ENCODE measurements at regions not wholly inside any gene's neighbourhood (a gene's known extent, or its start where the extent isn't known, plus 50 kb on each side); places are given as distances from the start of the nearest gene placed in this dataset.

DNA sequence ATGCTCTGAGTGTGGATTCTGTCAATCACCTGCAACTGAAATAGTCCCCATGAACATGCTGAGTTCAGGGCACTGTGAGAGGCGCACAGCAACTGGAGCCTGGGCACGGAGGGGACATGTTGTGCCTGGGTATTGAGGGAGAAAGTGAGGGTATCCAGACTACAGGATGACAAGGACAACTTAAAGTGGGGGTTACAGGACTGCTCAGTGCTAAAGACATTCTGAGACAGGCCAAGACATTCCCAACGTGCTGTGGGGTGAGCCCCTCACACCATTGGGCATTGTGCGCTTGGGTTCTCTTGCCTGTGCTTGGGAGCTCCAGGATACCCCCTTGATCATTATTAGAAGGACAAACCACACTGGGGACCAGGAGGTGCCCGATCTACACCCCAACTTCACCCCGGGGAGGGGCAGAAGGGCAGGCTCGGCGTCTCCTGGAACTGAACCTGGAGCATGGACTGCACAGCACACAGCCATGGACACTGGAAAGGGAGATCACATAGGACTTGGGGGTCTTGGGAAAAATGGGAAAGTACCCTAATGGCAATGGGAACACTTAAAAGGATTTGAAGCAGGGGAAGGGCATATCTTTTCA, 72.5 kb upstream of the HDAC4 start:
- H3K36me3 ChIP-seq (ENCODE audit: control insufficient read depth, insufficient read depth, low read length): no peaks in the 10 kb centered on the region
- DNase-seq (ENCODE audit: low read depth in 2 of 2): no peak
- H3K4me1 ChIP-seq (ENCODE audit: control insufficient read depth, extremely low read depth, insufficient read depth, low read length): no peaks in the 10 kb centered on the region
- H3K27me3 ChIP-seq (ENCODE audit: control insufficient read depth, insufficient read depth, low read length): no peaks in the 10 kb centered on the region
- no peaks in the 10 kb centered on the region for H3K79me2 ChIP-seq (ENCODE audit: control insufficient read depth, insufficient read depth, low read length)
- no peak overlapping the region for H3K4me3 ChIP-seq (replicated peaks in 1 of 4; ENCODE audit: control extremely low read depth in 1 of 4, insufficient read depth in 1 of 4, low read depth in 3 of 4, low read length in 4 of 4)
- H3K9me3 ChIP-seq (ENCODE audit: control insufficient read depth, insufficient read depth, low read depth, low read length): no peaks in the 10 kb centered on the region
- H4K20me1 ChIP-seq (ENCODE audit: control insufficient read depth, extremely low read depth, insufficient read depth, low read length): no peaks in the 10 kb centered on the region
- H3K9ac ChIP-seq (ENCODE audit: insufficient read depth, low read length): no peak overlapping the region
- no peak overlapping the region for H2AFZ ChIP-seq (ENCODE audit: low read length)
- no peak overlapping the region for H3K4me2 ChIP-seq (ENCODE audit: extremely low read depth, insufficient read depth, low read length)
- TF ChIP-seq, protein P1, sequence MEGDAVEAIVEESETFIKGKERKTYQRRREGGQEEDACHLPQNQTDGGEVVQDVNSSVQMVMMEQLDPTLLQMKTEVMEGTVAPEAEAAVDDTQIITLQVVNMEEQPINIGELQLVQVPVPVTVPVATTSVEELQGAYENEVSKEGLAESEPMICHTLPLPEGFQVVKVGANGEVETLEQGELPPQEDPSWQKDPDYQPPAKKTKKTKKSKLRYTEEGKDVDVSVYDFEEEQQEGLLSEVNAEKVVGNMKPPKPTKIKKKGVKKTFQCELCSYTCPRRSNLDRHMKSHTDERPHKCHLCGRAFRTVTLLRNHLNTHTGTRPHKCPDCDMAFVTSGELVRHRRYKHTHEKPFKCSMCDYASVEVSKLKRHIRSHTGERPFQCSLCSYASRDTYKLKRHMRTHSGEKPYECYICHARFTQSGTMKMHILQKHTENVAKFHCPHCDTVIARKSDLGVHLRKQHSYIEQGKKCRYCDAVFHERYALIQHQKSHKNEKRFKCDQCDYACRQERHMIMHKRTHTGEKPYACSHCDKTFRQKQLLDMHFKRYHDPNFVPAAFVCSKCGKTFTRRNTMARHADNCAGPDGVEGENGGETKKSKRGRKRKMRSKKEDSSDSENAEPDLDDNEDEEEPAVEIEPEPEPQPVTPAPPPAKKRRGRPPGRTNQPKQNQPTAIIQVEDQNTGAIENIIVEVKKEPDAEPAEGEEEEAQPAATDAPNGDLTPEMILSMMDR (conservative IDR thresholded peaks at IDR 0.05 in 1 of 2, IDR thresholded peaks at IDR 0.05 in 1 of 2; ENCODE audit: low read depth in 1 of 2, low read length in 2 of 2): no peak
- TF ChIP-seq EZH2 (IDR thresholded peaks at IDR 0.05; ENCODE audit: low read length, missing control alignments): no peak
- H3K27ac ChIP-seq (ENCODE audit: insufficient read depth, low read length): no peak overlapping the region

DNA sequence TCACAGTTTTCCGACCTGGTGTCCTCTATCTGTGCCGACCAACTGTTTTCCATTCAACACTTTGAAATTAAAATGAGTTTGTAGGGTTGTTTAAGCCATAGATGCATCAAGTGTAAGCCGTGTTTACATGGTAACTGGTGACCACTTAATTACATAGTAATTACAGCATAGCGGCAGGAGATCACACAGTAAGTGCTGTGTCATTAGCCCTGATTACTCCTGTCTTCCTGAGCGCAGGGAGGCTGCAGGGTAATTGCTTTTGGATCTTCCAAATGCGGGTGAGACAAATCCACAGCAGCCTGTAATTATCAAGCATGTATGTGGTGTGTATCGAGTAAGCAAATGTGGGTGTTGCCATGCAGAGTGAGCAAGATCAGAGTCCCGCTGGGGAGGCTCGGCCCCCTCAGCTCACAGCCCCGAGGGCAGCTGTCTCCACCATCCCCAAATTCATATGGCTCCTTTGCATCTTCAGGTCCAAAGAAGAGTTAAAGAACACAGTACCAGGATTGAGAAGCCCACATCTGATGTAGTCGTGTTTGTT, 71.5 kb upstream of the HDAC4 start:
- no peak overlapping the region for H3K9ac ChIP-seq (ENCODE audit: insufficient read depth, low read length)
- DNase-seq (ENCODE audit: low read depth in 2 of 2): no peak
- TF ChIP-seq EZH2 (IDR thresholded peaks at IDR 0.05; ENCODE audit: low read length, missing control alignments): no peak
- TF ChIP-seq, protein P1 (conservative IDR thresholded peaks at IDR 0.05 in 1 of 2, IDR thresholded peaks at IDR 0.05 in 1 of 2; ENCODE audit: low read depth in 1 of 2, low read length in 2 of 2): no peak
- H3K79me2 ChIP-seq (ENCODE audit: control insufficient read depth, insufficient read depth, low read length): no peaks in the 10 kb centered on the region
- no peak overlapping the region for H3K4me3 ChIP-seq (replicated peaks in 1 of 4; ENCODE audit: control extremely low read depth in 1 of 4, insufficient read depth in 1 of 4, low read depth in 3 of 4, low read length in 4 of 4)
- H3K36me3 ChIP-seq (ENCODE audit: control insufficient read depth, insufficient read depth, low read length): no peaks in the 10 kb centered on the region
- H4K20me1 ChIP-seq (ENCODE audit: control insufficient read depth, extremely low read depth, insufficient read depth, low read length): no peaks in the 10 kb centered on the region
- H2AFZ ChIP-seq (ENCODE audit: low read length): no peak overlapping the region
- H3K4me1 ChIP-seq (ENCODE audit: control insufficient read depth, extremely low read depth, insufficient read depth, low read length): no peaks in the 10 kb centered on the region
- no peak overlapping the region for H3K27ac ChIP-seq (ENCODE audit: insufficient read depth, low read length)
- no peaks in the 10 kb centered on the region for H3K9me3 ChIP-seq (ENCODE audit: control insufficient read depth, insufficient read depth, low read depth, low read length)
- H3K4me2 ChIP-seq (ENCODE audit: extremely low read depth, insufficient read depth, low read length): no peak overlapping the region
- no peaks in the 10 kb centered on the region for H3K27me3 ChIP-seq (ENCODE audit: control insufficient read depth, insufficient read depth, low read length)

DNA sequence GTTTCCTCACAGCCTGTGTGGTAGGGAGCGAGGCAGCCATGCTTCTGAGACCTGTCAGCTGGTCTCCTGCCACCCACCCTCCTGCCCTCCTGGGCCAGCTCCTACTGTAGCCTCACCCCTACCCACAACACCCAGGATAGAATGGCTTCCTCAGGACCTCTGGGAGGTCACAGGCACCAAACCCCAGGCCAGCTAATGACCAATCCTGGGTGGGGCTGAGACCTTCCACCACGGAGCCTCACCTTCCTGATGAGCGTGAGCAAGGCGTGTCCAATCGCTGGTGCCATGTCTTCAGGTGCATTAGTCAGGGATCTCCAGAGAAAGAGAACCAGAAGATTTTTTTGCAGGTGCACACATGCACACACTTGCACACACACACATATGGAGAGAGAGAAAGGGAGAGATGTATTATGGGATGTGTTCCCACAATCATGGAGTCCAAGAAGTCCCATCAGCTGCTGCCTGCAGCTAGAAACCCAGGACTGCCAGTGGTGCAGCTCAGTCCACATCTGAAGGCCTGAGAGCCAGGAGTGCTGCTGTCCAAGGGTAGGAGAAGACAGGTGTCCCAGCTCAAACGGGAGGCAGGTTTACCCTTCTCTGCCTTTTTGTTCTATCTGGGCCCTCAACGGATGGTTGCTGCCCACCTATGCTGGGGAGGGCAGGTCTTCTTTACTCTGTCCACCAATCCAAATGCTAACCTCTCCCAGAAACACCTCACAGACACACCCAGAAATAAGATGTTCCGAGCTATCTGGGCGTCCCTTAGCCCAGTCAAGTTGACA, 70.4 kb upstream of the HDAC4 start:
- no peaks in the 10 kb centered on the region for H3K27me3 ChIP-seq (ENCODE audit: control insufficient read depth, insufficient read depth, low read length)
- no peak for TF ChIP-seq EZH2 (IDR thresholded peaks at IDR 0.05; ENCODE audit: low read length, missing control alignments)
- TF ChIP-seq, protein P1 (conservative IDR thresholded peaks at IDR 0.05 in 1 of 2, IDR thresholded peaks at IDR 0.05 in 1 of 2; ENCODE audit: low read depth in 1 of 2, low read length in 2 of 2): no peak
- no peak for DNase-seq (ENCODE audit: low read depth in 2 of 2)
- H3K9ac ChIP-seq (ENCODE audit: insufficient read depth, low read length): no peak overlapping the region
- H3K36me3 ChIP-seq (ENCODE audit: control insufficient read depth, insufficient read depth, low read length): no peaks in the 10 kb centered on the region
- no peak overlapping the region for H3K4me2 ChIP-seq (ENCODE audit: extremely low read depth, insufficient read depth, low read length)
- no peaks in the 10 kb centered on the region for H4K20me1 ChIP-seq (ENCODE audit: control insufficient read depth, extremely low read depth, insufficient read depth, low read length)
- no peak overlapping the region for H2AFZ ChIP-seq (ENCODE audit: low read length)
- no peaks in the 10 kb centered on the region for H3K9me3 ChIP-seq (ENCODE audit: control insufficient read depth, insufficient read depth, low read depth, low read length)
- no peak overlapping the region for H3K4me3 ChIP-seq (replicated peaks in 1 of 4; ENCODE audit: control extremely low read depth in 1 of 4, insufficient read depth in 1 of 4, low read depth in 3 of 4, low read length in 4 of 4)
- no peaks in the 10 kb centered on the region for H3K4me1 ChIP-seq (ENCODE audit: control insufficient read depth, extremely low read depth, insufficient read depth, low read length)
- no peak overlapping the region for H3K27ac ChIP-seq (ENCODE audit: insufficient read depth, low read length)
- no peaks in the 10 kb centered on the region for H3K79me2 ChIP-seq (ENCODE audit: control insufficient read depth, insufficient read depth, low read length)
